Sciatic nerve (tissue), 2 donors: ENCODE measurements at regions not wholly inside any gene's neighbourhood (a gene's known extent, or its start where the extent isn't known, plus 50 kb on each side); places are given as distances from the start of the nearest gene placed in this dataset.
"Not testable (repeated sequence)": the region's sequence is repeated elsewhere in the genome, so short reads cannot be mapped to it uniquely, and the experiment has no call there.

ENCODE experiments used
- ATAC-seq: fragments of 200-7000 bp; cut with Tn5 transposase; one replicate; pipeline ENCODE4 v1.9.1; 2020; ENCODE audit warnings: mild to moderate bottlenecking, moderate library complexity
- DNase-seq: peaks from one replicate; pipeline ENCODE4 v3.0.0-alpha.2; 2020; ENCODE audit warnings: low spot score
- intact Hi-C: fragments of 100-400 bp; cut with DNase I; formaldehyde crosslinking; loops from one replicate; pipeline ENCODE4 v1.14.2; 2022
- donor health status: DM: no; HTN: no; CAD: no.
- donor health status: DM: no; HTN: no; CAD: no.

DNA sequence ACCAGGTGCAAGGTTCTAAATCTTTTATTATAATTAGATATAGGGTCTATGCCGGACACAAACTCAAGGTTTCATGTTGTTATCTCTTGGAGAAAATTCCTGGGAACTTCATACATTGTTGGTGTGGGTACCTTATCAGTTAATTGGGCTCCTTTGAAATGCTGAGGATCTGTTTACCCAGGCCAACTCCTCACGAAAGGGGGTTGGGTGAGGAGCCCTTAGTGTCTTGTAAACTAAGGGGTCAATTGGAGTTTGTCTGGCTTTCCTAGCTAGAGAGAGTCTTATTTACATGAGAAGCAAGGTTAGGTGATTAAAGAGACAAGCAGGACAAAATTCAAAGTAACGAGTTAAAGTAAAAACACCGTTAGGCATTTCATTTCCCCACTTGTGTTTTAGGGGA is 670.9 kb downstream of the TMEM121 start:
- ATAC-seq, intact Hi-C loops, DNase-seq: not testable (repeated sequence)

DNA sequence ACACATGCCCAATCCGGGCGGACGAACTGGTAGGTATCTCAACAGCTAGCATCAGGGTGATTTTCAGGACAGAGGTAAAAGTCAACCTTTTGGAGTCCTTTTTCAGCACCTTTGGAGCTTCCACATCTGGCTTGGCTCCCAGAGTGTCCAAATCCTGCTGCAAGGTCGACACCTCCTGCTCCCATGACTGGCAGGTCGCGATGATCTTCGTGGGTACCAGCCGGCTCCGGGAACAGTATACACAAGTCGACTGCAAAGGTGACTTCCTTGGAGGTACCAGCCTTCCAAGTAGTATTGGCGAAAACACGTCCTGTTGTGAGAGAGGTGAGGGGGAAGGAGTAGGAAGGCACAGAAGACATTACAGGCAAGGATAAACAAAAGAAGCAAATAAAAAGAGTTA is 672.7 kb downstream of the TMEM121 start:
- intact Hi-C loops, result no loop called here
- ATAC-seq (no peak), DNase-seq (no peak)

DNA sequence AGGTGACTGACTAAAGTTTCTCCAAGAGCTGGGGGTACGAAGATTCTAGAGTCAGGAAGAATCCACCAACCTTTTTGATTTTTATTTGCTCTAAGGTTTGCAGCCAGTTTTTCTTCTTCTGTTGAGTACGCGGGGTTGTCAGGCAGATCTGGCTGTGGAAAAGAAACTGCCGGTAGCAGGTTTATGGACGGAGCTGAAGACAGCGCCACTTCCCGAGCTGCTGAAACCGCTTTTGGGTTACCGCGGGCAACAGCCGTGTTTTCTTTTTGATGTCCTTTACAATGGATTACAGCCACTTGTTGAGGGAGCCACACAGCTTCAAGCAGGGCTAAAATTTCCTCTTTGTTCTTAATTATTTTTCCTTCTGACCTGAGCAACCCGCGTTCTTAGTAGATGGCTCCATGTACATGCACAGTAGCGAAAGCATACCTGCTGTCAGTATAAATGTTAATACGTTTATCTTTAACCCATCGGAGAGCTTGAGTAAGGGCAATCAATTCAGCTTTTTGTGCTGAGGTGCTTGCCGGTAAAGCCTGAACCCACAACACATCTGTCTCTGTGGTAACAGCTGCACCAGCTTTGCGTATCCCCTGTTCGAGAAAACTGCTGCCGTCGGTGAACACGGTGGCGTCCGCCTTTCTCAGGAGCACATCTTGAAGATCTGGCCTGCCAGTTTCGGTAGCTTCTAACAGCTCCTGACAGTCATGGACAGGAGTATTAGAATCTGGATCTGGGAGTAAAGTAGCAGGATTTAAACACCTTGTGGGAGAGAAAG is 674.3 kb downstream of the TMEM121 start:
- no peak for DNase-seq
- intact Hi-C loops, result no loop called here
- no peak for ATAC-seq

DNA sequence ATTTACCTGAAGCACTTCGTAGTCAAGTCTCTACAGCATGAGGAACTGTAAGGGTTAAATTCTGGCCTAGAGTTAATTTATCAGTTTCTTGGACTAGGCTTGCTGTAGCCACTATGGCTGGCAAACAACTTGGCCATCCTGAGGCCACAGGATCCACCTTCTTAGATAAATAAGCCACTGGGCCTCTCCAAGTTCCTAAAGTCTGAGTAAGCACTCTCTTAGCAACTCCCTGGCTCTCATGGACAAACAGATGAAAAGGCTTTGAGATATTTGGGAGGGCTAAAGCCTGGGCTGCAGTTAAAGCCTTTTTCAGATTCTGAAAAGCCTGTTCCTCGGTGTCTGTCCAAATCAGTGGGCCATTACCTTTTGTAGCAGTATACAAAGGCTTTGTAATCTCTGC is 675.0 kb downstream of the TMEM121 start:
- intact Hi-C loops, result no loop called here
- DNase-seq (no peak), ATAC-seq (no peak)

DNA sequence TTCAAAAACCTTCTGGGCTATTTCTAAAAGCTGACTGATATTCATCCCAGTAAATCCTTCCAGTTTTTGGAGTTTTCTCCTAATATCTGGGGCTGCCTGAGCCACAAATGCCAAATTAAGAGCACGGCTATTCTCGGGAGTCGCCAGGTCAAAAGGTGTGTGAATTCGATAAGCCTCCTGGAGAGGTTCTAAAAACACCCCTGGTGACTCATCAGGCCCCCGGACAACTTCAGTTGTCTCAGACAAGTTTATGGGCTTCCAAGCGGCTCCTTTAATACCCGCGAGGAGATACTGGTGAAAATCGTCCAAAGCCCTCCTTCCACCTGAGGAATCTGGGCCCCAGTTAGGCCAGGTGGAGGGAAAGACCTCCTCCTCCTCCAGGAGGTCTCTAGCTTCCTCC is 677.1 kb downstream of the TMEM121 start:
- intact Hi-C loops, result no loop called here
- no peak for ATAC-seq
- no peak for DNase-seq

DNA sequence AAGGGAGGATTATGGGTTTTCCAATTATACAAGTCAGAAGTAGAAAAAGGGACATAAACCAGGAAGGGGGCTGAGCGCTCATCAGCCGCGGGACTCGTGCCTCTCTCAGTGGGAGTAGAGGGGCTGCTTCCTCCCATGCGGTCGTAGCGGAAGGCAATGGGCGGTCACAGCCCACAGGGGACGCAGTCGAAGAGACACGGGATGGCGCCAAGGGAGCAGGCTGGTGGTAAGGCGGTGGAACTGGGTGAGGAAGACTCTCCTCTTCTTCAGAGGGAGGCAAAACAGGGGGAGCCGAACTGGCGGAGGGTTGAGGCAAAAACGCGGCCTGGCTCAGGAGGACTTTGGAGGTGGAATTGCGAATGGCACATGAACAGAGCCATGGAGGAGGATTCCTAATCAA is 677.7 kb downstream of the TMEM121 start:
- intact Hi-C loops, result no loop called here
- ATAC-seq (no peak), DNase-seq (no peak)

DNA sequence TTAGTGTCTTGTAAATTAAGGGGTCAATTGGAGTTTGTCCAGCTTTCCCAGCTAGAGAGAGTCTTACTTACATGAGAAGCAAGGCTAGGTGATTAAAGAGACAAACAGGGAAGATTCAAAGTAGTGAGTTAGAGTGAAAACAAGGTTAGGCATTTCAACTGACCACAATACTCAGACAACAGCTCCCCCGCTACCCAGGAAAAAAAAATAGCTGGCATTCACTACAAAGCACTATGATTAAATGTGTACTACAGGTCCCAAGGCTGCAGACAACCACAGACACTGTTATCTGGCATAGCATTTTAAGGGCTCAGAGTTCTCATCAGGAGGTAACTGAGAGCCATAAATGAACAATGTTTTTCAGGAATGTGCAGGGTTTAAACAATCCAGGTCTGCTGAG is 680.9 kb downstream of the TMEM121 start:
- intact Hi-C loops, result no loop called here
- DNase-seq (no peak), ATAC-seq (no peak)

DNA sequence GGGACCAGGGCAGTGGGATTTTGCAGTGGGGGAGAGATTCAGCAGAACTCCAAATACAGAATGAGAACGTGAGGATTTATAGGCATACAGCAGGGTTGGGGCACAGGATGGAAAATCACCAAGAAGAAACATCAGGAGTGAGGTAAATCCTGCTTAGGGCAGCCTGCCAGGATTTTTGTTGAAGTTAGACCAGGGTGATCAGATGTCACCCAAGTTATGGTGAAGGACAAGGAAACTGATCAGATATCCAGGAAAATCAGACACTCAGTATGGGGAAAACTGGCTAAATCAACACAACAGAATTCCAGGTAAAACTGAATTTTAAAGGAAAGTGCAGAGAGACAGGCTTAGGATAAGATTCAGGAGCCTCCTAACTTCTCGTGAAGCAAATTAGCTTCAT is 682.4 kb downstream of the TMEM121 start:
- DNase-seq (no peak), ATAC-seq (no peak)
- intact Hi-C loops, result no loop called here

DNA sequence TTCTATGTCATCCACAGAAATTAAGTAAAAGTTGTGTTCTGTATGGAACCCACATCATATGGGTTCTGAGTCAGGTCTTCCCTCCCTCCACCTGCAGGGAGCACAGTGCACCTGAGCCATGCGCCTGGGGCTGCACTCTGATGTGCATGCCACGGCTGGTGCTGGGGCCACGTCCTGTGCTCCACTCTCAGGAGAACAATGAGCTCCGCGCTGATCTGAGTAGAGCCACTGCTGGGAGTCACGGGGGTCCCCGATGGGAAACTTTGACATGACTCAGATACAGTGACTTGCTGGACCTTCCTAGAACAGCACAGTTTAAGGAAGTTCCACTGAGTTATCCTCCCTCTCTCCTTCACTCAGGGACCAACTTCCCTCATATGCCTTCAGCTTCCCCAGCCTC is 683.4 kb downstream of the TMEM121 start:
- intact Hi-C loops, result no loop called here
- ATAC-seq (no peak), DNase-seq (no peak)

DNA sequence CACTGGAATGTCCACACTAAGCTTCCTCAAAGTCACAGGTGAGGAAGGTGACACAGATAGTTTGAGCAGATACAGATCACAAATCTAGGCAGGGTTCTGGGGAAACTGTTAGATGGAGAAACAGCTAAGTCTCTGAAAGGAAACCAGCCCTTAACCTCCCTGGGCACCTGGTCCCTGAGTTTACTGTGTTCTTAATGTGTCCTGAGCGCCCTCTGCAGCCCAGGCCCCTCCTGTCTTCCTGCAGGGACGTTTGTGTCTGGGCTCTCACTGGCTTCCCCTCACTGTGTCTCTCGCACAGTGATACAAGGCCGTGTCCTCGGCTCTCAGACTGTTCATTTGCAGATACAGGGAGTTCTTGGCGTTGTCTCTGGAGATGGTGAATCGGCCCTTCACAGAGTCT is 684.3 kb downstream of the TMEM121 start:
- intact Hi-C loops, result no loop called here
- DNase-seq (no peak), ATAC-seq (no peak)

DNA sequence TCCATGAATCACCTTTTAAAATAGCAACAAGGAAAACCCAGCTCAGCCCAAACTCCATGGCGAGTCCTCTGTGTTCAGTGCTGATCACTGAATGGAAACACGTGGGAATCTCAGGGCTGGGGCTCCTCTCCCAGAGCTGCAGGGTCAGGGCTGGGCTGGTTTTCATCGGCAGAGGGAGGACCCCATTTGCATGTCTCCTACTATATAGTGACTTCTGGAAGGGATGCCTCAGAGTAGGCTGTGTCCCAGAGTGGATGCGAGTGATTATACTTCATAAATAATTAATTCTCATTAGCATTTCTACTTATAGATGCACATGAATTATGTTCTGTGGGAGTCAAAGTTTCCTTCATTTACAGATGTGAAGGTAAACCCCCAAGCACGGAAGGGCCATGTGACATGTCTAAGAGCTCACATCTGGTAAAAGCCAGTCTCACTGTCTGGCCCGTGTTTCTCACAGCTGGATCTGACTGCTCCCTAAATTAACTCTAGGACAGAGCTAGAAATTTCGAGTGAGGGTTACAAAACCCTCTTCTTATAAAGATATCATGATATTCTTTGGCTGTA is 685.0 kb downstream of the TMEM121 start:
- intact Hi-C loops, result no loop called here
- ATAC-seq (no peak), DNase-seq (no peak)

DNA sequence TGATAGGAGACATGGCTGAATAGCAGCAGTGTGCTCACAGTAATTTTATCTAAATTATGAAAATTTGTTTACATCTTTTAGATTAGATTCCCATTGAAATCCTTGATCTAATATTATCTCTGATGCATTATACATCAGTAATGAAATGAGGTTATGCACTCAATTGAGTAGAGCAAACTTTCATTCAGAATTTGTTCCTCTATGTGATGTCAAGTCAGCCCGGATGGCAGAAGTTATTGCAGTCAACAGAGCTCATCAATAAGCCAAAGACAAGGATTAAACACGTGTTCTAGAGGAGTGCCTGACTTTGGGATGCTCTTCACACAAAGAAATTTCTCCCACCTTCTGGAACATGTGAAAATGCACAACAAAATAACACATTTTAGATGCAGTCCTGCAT is 688.8 kb downstream of the TMEM121 start:
- intact Hi-C loops, result no loop called here
- ATAC-seq, result no peak

DNA sequence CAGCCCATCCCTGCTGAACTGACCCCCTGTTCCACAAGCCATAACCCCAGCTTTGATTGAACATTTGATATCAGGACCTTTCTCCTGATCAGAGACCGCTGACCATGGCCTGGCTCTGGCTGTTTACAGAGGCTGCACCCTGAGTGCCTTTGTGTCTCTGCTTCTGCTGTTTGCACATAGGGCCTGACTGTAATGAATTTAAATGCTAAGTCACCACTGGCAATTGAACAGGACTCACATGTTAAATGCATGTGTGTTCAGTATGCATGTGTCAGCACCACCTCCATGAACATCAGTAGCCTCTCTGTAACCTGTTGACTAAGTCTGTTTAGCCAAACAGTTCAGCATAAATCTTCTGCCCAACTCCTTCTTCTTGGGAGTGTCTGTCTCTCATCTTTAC is 690.3 kb downstream of the TMEM121 start:
- DNase-seq (no peak), ATAC-seq (no peak)
- intact Hi-C loops, result no loop called here

More for the DNA sequence above, 688.8 kb downstream of the TMEM121 start:
- no peak for DNase-seq

DNA sequence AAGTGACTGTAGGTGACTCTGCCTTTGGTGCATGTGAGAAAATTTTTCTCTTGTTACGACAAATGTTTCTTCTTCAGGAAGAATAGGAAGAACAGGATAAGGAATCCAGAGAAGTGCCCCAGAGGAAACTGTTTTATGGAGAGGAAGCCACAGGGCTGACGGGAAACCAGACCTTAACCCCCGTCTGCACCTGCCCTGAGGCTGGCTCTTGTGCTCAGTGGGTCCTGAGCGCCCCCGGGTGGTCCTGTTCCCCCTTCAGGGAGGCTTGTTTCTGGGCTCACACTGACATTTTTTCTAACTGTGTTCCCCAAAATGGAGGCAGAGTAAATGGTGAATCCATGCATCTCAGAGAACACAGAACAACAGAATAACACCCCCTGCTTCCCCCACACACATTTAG is 691.8 kb downstream of the TMEM121 start:
- ATAC-seq, result no peak
- intact Hi-C loops, result no loop called here

DNA sequence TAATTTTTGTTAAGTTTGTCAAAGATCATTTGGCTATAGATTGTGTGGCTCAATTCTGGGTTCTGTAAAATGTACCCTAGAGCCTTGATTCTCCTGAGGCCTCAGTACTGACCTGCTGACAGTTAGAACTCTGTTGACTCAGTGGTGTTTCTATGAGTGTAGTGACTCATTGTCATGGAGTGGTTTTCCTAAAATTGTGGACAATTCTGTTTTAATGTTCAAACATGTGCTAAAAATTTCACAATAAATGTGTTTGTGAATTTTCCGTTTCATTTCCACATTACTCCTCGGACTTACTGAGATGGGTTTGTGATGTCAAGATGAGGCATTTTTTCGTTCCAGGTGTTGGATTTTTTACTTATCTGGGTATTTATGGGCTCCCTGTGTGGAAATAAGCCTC is 695.9 kb downstream of the TMEM121 start:
- ATAC-seq, result no peak
- intact Hi-C loops, result no loop called here
- DNase-seq, result no peak

More for the DNA sequence above, 691.8 kb downstream of the TMEM121 start:
- DNase-seq, result no peak

DNA sequence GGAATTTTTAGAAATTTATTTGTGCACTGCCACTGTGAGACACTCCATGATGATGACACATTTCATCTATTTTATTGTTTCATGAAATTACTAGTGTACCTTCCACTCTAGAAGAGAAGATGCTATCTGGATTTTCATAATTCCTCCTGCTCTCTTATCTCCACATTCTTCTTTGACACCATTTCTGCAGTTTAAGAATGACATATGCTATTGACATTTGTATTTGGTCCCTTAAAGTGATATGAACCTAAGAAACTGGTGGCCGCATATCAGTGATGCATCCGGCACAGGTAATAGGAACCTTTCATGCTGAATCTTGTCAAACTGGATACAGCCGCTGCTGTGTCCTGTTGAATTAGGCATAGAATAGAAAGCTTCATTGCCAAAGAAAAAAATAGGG is 696.3 kb downstream of the TMEM121 start:
- no peak for ATAC-seq
- intact Hi-C loops, result no loop called here
- DNase-seq, result no peak

DNA sequence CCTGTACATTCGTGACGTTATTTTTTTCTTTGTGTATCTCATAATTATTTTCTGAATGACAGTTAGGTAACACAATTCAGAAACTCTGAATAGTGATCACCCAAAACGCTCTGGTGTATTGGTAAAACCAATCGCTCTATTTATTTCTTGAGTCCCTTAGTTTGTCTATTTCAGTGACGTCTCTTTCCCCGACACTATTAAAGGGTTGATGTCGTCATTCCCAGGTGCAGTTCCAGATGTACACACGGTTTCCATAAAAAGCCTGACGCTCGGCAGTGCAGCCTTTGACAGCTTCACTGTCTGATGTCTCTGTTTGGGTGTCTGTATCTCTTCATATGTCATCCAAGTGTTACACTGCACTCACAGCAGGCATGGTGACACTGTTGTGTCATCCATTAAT is 701.4 kb downstream of the TMEM121 start:
- DNase-seq (no peak), ATAC-seq (no peak)
- intact Hi-C loops, result no loop called here

DNA sequence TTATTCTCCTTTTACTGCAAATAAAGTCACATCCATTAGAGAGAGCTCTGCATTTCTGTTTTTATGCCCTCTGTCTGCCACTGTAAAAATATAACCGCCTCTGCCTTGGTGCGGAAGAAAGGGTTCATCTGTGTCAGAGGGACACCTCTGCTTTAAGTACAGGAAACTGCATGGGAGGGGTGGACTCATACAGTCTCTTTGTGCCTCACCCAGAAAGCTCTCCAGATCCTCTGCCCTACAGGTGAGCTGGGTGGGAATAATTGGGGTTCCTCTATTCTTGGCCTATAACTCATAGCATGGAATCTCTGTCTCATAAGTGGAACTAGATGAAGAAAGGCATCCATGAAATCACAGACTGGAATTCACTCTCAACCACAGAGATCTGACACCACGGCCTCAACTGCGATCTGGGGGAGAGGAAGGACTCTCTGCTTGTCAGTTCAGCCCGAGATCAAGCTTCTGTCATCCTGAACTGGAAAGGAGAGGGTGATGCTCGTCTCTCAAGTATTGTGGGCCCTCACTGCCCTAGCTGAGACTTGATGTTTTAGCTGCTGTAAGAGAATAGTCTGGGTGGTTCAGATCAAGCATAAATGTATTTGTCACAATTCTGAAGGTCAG is 702.3 kb downstream of the TMEM121 start:
- intact Hi-C loops, result no loop called here
- ATAC-seq (no peak), DNase-seq (no peak)

DNA sequence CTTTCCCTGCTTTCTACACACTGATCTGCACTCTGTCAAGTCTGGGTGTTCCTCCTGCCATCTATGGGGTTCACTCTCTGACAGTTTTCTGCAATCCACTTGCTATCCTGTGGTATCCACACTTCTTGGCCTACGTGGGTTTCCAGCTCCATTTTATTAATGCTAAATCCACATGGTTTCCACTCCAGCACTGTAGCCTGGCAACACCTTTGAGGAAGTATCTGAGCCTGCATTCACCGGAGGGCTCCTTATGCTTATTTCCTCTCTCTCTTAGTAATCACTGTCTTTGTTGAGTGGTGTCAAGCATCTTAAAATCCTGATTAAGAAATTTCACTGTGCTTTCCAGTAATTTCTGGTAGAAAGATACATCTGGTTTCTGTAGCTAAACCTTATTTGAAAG is 703.7 kb downstream of the TMEM121 start:
- intact Hi-C loops, result no loop called here
- DNase-seq (no peak), ATAC-seq (no peak)

DNA sequence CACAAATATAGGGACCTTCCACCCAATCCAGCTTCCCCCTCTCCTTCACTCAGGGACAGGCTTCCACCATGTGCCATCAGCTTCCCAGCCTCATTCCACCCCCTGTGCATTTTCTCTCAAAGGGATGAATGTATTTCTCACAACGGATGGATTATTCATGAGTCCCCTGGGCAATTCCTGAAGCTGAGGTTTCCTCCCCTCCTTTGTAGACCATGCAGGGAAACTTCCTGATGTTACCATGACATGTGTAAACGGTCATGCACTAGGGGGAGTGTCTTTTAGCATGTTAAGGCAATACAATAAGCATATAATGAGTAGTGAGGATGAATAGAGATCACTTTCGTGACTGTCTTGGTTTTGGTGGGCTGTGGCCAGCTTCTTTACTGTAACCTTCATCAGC is 706.8 kb downstream of the TMEM121 start:
- DNase-seq, ATAC-seq, intact Hi-C loops: not testable (repeated sequence)
